ENCODE measurements at regions not wholly inside any gene's neighbourhood (a gene's known extent, or its start where the extent isn't known, plus 50 kb on each side); places are given as distances from the start of the nearest gene placed in this dataset.

- no peaks in the 10 kb centered on the region for H3K36me3 Mint-ChIP-seq
- no peak overlapping the region for H3K27ac Mint-ChIP-seq
- no peak for DNase-seq
- ATAC-seq (replicated peaks): no peak
- H3K27me3 Mint-ChIP-seq: peaks cover 25 to 26% of the 10 kb centered on the region in 2 donors
- peaks cover 0 to 5% of the 10 kb centered on the region in 2 donors for H3K4me1 Mint-ChIP-seq
- H3K4me3 Mint-ChIP-seq: no peak overlapping the region
- H3K9me3 Mint-ChIP-seq: peaks cover 0 to 4% of the 10 kb centered on the region in 2 donors
Observed at GRCh38 chr6:71523548-71523947, 234.9 kb downstream of the OGFRL1 start.

GRCh38 chr6:71524201-71524600 is 235.6 kb downstream of the OGFRL1 start:
- Mint-ChIP-seq H3K4me1 (peaks cover 0 to 5% of the 10 kb centered on the region in 2 donors), H3K9me3 (peaks cover 0 to 4% of the 10 kb centered on the region in 2 donors), H3K27me3 (peaks cover 25 to 26% of the 10 kb centered on the region in 2 donors), H3K36me3 (no peaks in the 10 kb centered on the region), H3K27ac (no peak overlapping the region), H3K4me3 (no peak overlapping the region)
- DNase-seq: no peak
- ATAC-seq (replicated peaks): no peak

GRCh38 chr6:71527886-71528285 is 239.3 kb downstream of the OGFRL1 start:
- Mint-ChIP-seq H3K36me3 (no peaks in the 10 kb centered on the region), H3K4me1 (peaks cover 0 to 5% of the 10 kb centered on the region in 2 donors), H3K9me3 (no peaks in the 10 kb centered on the region), H3K27ac (no peak overlapping the region), H3K27me3 (peaks cover 14 to 16% of the 10 kb centered on the region in 2 donors), H3K4me3 (no peak overlapping the region)
- DNase-seq (no peak), ATAC-seq (replicated peaks) (no peak)

- Mint-ChIP-seq H3K27ac (no peak overlapping the region), H3K4me1 (peaks cover 0 to 5% of the 10 kb centered on the region in 2 donors), H3K4me3 (no peak overlapping the region), H3K27me3 (peaks cover 6% of the 10 kb centered on the region in 2 donors), H3K9me3 (no peaks in the 10 kb centered on the region), H3K36me3 (no peaks in the 10 kb centered on the region)
- ATAC-seq (replicated peaks) (no peak), DNase-seq (no peak)
Observed at GRCh38 chr6:71529026-71529425, 240.4 kb downstream of the OGFRL1 start.

DNA sequence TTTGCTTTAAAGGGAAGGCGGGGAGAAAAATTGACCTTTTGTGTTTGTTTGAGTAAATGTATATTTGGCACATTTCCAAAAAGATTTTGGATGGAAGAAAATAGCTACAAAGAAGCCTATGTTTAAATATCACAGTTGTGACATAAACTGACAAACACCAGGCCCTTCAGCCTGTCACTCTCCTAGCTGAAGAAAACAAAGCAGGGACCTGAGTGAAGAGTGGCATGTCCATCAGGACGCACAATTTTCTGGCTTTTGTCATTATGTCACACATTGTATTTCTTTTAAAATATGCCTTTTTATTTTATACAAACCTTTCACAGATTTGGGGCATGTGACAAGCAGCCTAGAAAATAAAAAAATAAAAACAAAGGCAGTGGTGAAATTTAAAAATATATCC is 241.2 kb downstream of the OGFRL1 start:
- no peaks in the 10 kb centered on the region for H3K36me3 Mint-ChIP-seq
- peaks cover 5 to 7% of the 10 kb centered on the region in 2 donors for H3K27me3 Mint-ChIP-seq

DNA sequence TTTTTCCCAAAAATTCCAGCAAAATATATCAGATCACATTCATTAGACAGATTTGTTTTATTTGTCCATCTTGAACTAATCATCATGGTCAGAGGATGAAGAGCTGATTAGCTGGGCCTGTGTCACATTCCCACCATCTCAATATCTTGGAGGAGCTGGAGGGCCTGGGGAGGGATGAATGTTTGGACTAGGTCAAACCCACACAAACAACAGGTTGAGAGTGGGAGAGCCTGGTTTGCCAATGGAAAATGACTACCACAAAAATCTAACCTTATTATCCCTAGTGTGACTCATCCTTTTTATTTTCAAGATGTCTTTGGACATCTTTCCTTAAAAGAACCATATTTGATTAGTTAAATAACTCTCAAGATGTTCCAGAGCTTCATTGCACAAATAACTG is 242.4 kb downstream of the OGFRL1 start:
- Mint-ChIP-seq H3K36me3 (no peaks in the 10 kb centered on the region), H3K4me3 (no peak overlapping the region), H3K4me1 (peaks cover 0 to 5% of the 10 kb centered on the region in 2 donors), H3K27me3 (peaks cover 7 to 16% of the 10 kb centered on the region in 2 donors), H3K27ac (no peak overlapping the region), H3K9me3 (no peaks in the 10 kb centered on the region)
- DNase-seq (no peak), ATAC-seq (replicated peaks) (no peak)

More for the DNA sequence above, 241.2 kb downstream of the OGFRL1 start:
- H3K4me1 Mint-ChIP-seq: peaks cover 0 to 5% of the 10 kb centered on the region in 2 donors
- ATAC-seq (replicated peaks) (no peak), DNase-seq (no peak)
- no peaks in the 10 kb centered on the region for H3K9me3 Mint-ChIP-seq
- H3K27ac Mint-ChIP-seq: no peak overlapping the region
- no peak overlapping the region for H3K4me3 Mint-ChIP-seq

GRCh38 chr6:71531841-71532240 is 243.2 kb downstream of the OGFRL1 start:
- Mint-ChIP-seq H3K27ac (no peak overlapping the region), H3K36me3 (no peaks in the 10 kb centered on the region), H3K4me3 (no peak overlapping the region), H3K4me1 (peaks cover 0 to 5% of the 10 kb centered on the region in 2 donors), H3K9me3 (no peaks in the 10 kb centered on the region), H3K27me3 (peaks cover 13 to 22% of the 10 kb centered on the region in 2 donors)
- DNase-seq: no peak
- ATAC-seq (replicated peaks): no peak

- Mint-ChIP-seq H3K4me3 (no peak overlapping the region), H3K27me3 (peaks cover 13 to 23% of the 10 kb centered on the region in 2 donors), H3K4me1 (no peaks in the 10 kb centered on the region), H3K9me3 (no peaks in the 10 kb centered on the region), H3K27ac (no peak overlapping the region), H3K36me3 (no peaks in the 10 kb centered on the region)
- ATAC-seq (replicated peaks) (no peak), DNase-seq (no peak)
Observed at GRCh38 chr6:71533939-71534379, 245.3 kb downstream of the OGFRL1 start.

- ATAC-seq (replicated peaks): no peak
- Mint-ChIP-seq H3K27me3 (peaks cover 13 to 29% of the 10 kb centered on the region in 2 donors), H3K36me3 (no peaks in the 10 kb centered on the region), H3K4me3 (no peak overlapping the region), H3K4me1 (no peaks in the 10 kb centered on the region), H3K9me3 (no peaks in the 10 kb centered on the region), H3K27ac (no peak overlapping the region)
- no peak for DNase-seq
Observed at GRCh38 chr6:71534921-71535320, 246.3 kb downstream of the OGFRL1 start.

DNA sequence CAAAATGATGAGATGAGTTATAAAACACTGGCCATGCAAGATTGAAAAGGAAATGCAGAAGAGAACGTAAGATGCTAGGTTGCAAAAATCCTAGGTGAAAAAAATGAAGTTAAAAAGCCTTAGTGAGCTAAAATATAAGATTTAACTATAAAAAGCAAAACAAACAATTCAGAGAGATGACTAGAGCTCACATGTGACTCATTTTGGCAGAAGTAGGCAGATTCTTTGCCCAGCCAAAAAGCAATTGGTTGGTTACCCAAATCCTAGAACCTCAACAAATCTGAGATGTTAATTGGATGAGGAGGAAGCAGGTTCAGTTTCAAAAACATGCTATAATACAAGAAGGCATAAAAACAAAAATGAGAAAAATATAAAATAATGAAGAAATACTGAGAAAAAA is 249.1 kb downstream of the OGFRL1 start:
- Mint-ChIP-seq H3K27me3 (peaks cover 13 to 29% of the 10 kb centered on the region in 2 donors), H3K27ac (no peak overlapping the region), H3K9me3 (no peaks in the 10 kb centered on the region), H3K36me3 (no peaks in the 10 kb centered on the region), H3K4me3 (no peak overlapping the region), H3K4me1 (no peaks in the 10 kb centered on the region)
- no peak for ATAC-seq (replicated peaks)
- no peak for DNase-seq

- no peak overlapping the region for H3K4me3 Mint-ChIP-seq
- no peak for ATAC-seq (replicated peaks)
Observed at GRCh38 chr6:71544028-71544427, 255.4 kb downstream of the OGFRL1 start.

DNA sequence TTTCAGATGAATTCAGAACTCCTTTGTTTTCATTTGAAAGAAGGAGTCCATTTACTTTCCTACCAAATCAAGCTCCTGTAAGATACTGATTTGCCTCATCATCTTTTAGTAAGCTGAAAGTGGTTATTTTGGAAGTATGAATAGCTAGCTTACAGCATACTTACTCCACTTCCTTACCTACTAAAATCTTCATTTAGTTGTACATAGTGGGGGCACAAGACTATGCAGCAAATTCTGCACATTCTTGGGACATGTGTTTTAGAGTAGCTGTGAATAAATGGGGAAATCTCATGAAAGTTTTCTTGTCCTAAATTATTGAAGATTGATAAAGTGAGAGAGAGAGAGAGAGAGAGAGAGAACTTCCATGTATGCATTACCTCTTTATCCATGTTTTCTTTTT is 256.3 kb downstream of the OGFRL1 start:
- Mint-ChIP-seq H3K27me3 (peaks cover 5 to 23% of the 10 kb centered on the region in 2 donors), H3K9me3 (no peaks in the 10 kb centered on the region)
- DNase-seq: no peak

More at GRCh38 chr6:71544028-71544427, 255.4 kb downstream of the OGFRL1 start:
- Mint-ChIP-seq H3K27ac (no peak overlapping the region), H3K4me1 (no peaks in the 10 kb centered on the region), H3K36me3 (no peaks in the 10 kb centered on the region), H3K9me3 (no peaks in the 10 kb centered on the region), H3K27me3 (peaks cover 3 to 26% of the 10 kb centered on the region in 2 donors)
- DNase-seq: no peak

GRCh38 chr6:71545905-71546304 is 257.3 kb downstream of the OGFRL1 start:
- Mint-ChIP-seq H3K4me3 (no peak overlapping the region), H3K27ac (no peak overlapping the region), H3K27me3 (peaks cover 9 to 31% of the 10 kb centered on the region in 2 donors), H3K9me3 (no peaks in the 10 kb centered on the region), H3K36me3 (no peaks in the 10 kb centered on the region), H3K4me1 (no peaks in the 10 kb centered on the region)
- ATAC-seq (replicated peaks): no peak
- DNase-seq: no peak

More for the DNA sequence above, 256.3 kb downstream of the OGFRL1 start:
- Mint-ChIP-seq H3K27ac (no peak overlapping the region), H3K4me3 (no peak overlapping the region), H3K4me1 (no peaks in the 10 kb centered on the region), H3K36me3 (no peaks in the 10 kb centered on the region)
- ATAC-seq (replicated peaks): no peak

DNA sequence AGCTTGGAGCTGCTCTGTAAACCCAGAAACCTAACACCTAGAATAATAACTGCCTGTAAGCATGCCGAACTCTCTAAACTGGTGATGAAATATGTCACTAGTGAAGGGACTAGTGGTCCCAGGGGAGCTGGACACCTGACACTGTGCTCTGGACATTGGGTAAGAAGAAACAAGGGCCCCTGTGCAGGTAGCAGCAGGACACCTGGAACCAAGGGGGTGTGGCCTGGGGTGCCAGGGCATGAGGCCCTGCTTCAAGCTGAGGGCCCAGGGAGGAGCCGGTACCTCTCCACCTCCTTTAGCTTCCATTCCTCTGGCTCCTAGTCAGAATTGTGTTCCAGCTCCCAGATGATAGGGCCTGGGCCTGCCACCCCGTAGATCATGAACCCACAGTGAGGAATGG is 263.2 kb downstream of the OGFRL1 start:
- H3K9me3 Mint-ChIP-seq: peaks cover 15 to 17% of the 10 kb centered on the region in 2 donors
- H3K27me3 Mint-ChIP-seq: peaks cover 13 to 20% of the 10 kb centered on the region in 2 donors
- DNase-seq (no peak), ATAC-seq (replicated peaks) (no peak)
- H3K36me3 Mint-ChIP-seq: peaks cover 2 to 3% of the 10 kb centered on the region in 2 donors
- no peak overlapping the region for H3K4me3 Mint-ChIP-seq
- no peaks in the 10 kb centered on the region for H3K4me1 Mint-ChIP-seq
- no peak overlapping the region for H3K27ac Mint-ChIP-seq

DNA sequence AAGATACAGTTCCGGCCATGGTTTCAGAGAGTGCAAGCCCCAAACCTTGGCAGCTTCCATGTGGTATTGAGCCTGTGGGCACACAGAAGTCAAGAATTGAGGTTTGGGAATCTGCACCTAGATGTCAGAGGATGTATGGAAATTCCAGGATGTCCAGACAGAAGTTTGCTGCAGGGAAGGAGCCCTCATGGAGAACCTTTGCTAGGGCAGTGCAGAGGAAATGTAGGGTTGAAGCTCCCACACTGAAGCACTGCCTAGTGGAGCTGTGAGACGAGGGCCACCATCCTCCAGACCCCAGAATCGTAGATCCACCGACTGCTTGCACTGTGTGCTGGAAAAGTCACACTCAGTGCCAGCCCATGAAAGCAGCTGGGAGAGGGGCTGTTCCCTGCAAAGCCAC is 267.5 kb downstream of the OGFRL1 start:
- Mint-ChIP-seq H3K36me3 (peaks cover 2 to 3% of the 10 kb centered on the region in 2 donors), H3K9me3 (peaks cover 32 to 36% of the 10 kb centered on the region in 2 donors), H3K27me3 (peaks cover 1 to 7% of the 10 kb centered on the region in 2 donors), H3K4me1 (no peaks in the 10 kb centered on the region), H3K4me3 (no peak overlapping the region), H3K27ac (no peak overlapping the region)
- no peak for DNase-seq
- no peak for ATAC-seq (replicated peaks)
